H1 (cell line): ENCODE measurements at regions not wholly inside any gene's neighbourhood (a gene's known extent, or its start where the extent isn't known, plus 50 kb on each side); places are given as distances from the start of the nearest gene placed in this dataset.

ENCODE experiments used
- CTCF ChIA-PET: fragments of 300-600 bp; sonication (Branson Sonifier 250); formaldehyde crosslinking; loops from one replicate; lab custom pipeline; 2021; ENCODE audit not compliant: partially characterized antibody; lab: Charles Lee
- POLR2A ChIA-PET: fragments of 300-600 bp; sonication (Branson Sonifier 250); formaldehyde crosslinking; loops from one replicate; lab custom pipeline; 2021; ENCODE audit warnings: inconsistent platforms; ENCODE audit not compliant: partially characterized antibody; lab: Charles Lee
- DNase-seq, 2 experiments: peaks; one replicate each; pipeline versions ENCODE4 v3.0.0 to v3.0.0-alpha.2; 2010 to 2022; ENCODE audit warnings: low spot score in 2 of 2, low read depth in 1 of 2, mixed read lengths in 1 of 2
- FAIRE-seq: peaks from 2 replicates; lab custom pipeline; 2011; peaks lifted over from hg19 to GRCh38; lab: Jason Lieb, UNC
- H2AFZ ChIP-seq: 2 replicates; pipeline ENCODE4 v1.8.1; 2012; ENCODE audit warnings: low read length, inconsistent platforms
- H2AK5ac ChIP-seq: 2 replicates; pipeline ENCODE4 v1.6.1; 2013; ENCODE audit warnings: low read depth, low read length
- H2BK120ac ChIP-seq: replicated peaks from 2 replicates; pipeline ENCODE3; 2013; ENCODE audit warnings: low read depth, low read length, inconsistent platforms
- H2BK12ac ChIP-seq: 2 replicates; pipeline ENCODE4 v1.6.1; 2013; ENCODE audit warnings: low read depth, low read length
- H2BK15ac ChIP-seq: 2 replicates; pipeline ENCODE4 v1.6.1; 2013; ENCODE audit warnings: low read length
- H2BK20ac ChIP-seq: 2 replicates; pipeline ENCODE4 v1.6.1; 2013; ENCODE audit warnings: low read length
- H2BK5ac ChIP-seq: 2 replicates; pipeline ENCODE4 v1.6.1; 2013; ENCODE audit warnings: low read depth, low read length
- H3K14ac ChIP-seq: 2 replicates; pipeline ENCODE4 v1.6.1; 2013; ENCODE audit warnings: inconsistent platforms; ENCODE audit not compliant: insufficient read length
- H3K18ac ChIP-seq: 2 replicates; pipeline ENCODE4 v1.6.1; 2013; ENCODE audit warnings: low read length; ENCODE audit errors: extremely low read depth
- H3K23ac ChIP-seq: 2 replicates; pipeline ENCODE4 v1.6.1; 2013; ENCODE audit warnings: inconsistent platforms; ENCODE audit not compliant: insufficient read length
- H3K23me2 ChIP-seq: 2 replicates; pipeline ENCODE4 v1.6.1; 2013; ENCODE audit warnings: low read depth, low read length
- H3K27ac ChIP-seq: 2 replicates; pipeline ENCODE4 v1.6.1; 2011; ENCODE audit warnings: low read depth, low read length, inconsistent platforms
- H3K27me3 ChIP-seq, 4 experiments: replicated peaks in 1 of 4; 1 replicate in 1 of 4; 2 replicates in 3 of 4; pipeline versions ENCODE4 v1.6.1 to v1.8.1; 2011 to 2013; ENCODE audit warnings: low read length in 3 of 4, mild to moderate bottlenecking in 3 of 4, inconsistent platforms in 2 of 4, mixed read lengths in 2 of 4, moderate library complexity in 1 of 4; ENCODE audit not compliant: control insufficient read depth in 3 of 4, insufficient read depth in 3 of 4; ENCODE audit errors: extremely low read depth in 1 of 4
- H3K36me3 ChIP-seq, 4 experiments: 2 replicates each; pipeline versions ENCODE4 v1.6.1 to v1.8.1; 2011 to 2013; ENCODE audit warnings: mild to moderate bottlenecking in 4 of 4, low read length in 3 of 4, moderate library complexity in 2 of 4, control low read depth in 1 of 4, inconsistent platforms in 1 of 4; ENCODE audit not compliant: insufficient read depth in 4 of 4, control insufficient read depth in 2 of 4
- H3K4ac ChIP-seq: replicated peaks from 2 replicates; pipeline ENCODE3; 2013; ENCODE audit warnings: low read length, low read depth, mixed read lengths, inconsistent platforms; ENCODE audit not compliant: insufficient read length
- H3K4me1 ChIP-seq, 4 experiments: replicated peaks in 1 of 4; 1 replicate in 1 of 4; 2 replicates in 3 of 4; pipeline versions ENCODE4 v1.6.1 to v1.8.1; 2011 to 2013; ENCODE audit warnings: low read length in 3 of 4, inconsistent platforms in 2 of 4, mixed read lengths in 1 of 4; ENCODE audit not compliant: insufficient read depth in 4 of 4, control insufficient read depth in 3 of 4
- H3K4me2 ChIP-seq, 2 experiments: 2 replicates each; pipeline versions ENCODE4 v1.6.1 to v1.8.1; 2011 to 2013; ENCODE audit warnings: low read depth in 2 of 2, low read length in 2 of 2, control low read depth in 1 of 2, inconsistent platforms in 1 of 2, mild to moderate bottlenecking in 1 of 2; ENCODE audit not compliant: insufficient read depth in 1 of 2
- H3K4me3 ChIP-seq, 4 experiments: fragments of 200-600, 300-600 bp in 1 of 4; sonication (generic), shearing (Covaris generic), sonication (Bioruptor Twin) in 1 of 4; 2 replicates each; pipeline versions ENCODE4 v1.5.1 to v1.8.1; 2011 to 2016; ENCODE audit warnings: low read length in 4 of 4, low read depth in 3 of 4, control low read depth in 2 of 4, inconsistent platforms in 2 of 4, mild to moderate bottlenecking in 2 of 4, mixed read lengths in 1 of 4, moderate library complexity in 1 of 4; ENCODE audit not compliant: insufficient read depth in 2 of 4; ENCODE audit errors: extremely low read depth in 1 of 4
- H3K56ac ChIP-seq: replicated peaks from 2 replicates; pipeline ENCODE3; 2013; ENCODE audit warnings: low read depth, mild to moderate bottlenecking, mixed read lengths, low read length, inconsistent platforms; ENCODE audit not compliant: insufficient read length
- H3K79me1 ChIP-seq: 2 replicates; pipeline ENCODE4 v1.6.1; 2013; ENCODE audit warnings: low read depth, low read length, control low read depth
- H3K79me2 ChIP-seq, 2 experiments: 2 replicates each; pipeline versions ENCODE4 v1.6.1 to v1.8.1; 2012 to 2013; ENCODE audit warnings: low read length in 2 of 2, mild to moderate bottlenecking in 2 of 2, inconsistent platforms in 1 of 2; ENCODE audit not compliant: insufficient read depth in 2 of 2, control insufficient read depth in 1 of 2
- H3K9ac ChIP-seq, 4 experiments: replicated peaks in 1 of 4; 1 replicate in 1 of 4; 2 replicates in 3 of 4; pipeline versions ENCODE4 v1.6.1 to v1.8.1; 2011 to 2013; ENCODE audit warnings: low read depth in 3 of 4, low read length in 3 of 4, control low read depth in 2 of 4, mild to moderate bottlenecking in 2 of 4, moderate library complexity in 2 of 4, inconsistent platforms in 1 of 4; ENCODE audit errors: extremely low read depth in 1 of 4
- H3K9me3 ChIP-seq, 2 experiments: 2 replicates each; pipeline versions ENCODE4 v1.6.1 to v1.8.1; 2012 to 2013; ENCODE audit warnings: mild to moderate bottlenecking in 2 of 2, moderate library complexity in 2 of 2, control low read depth in 1 of 2, inconsistent platforms in 1 of 2, low read depth in 1 of 2, low read length in 1 of 2, mixed read lengths in 1 of 2; ENCODE audit not compliant: insufficient read depth in 2 of 2
- H4K20me1 ChIP-seq, 2 experiments: replicated peaks in 1 of 2; 2 replicates each; pipeline versions ENCODE3 to v1.8.1; 2011 to 2013; ENCODE audit warnings: inconsistent platforms in 2 of 2, low read length in 2 of 2, mild to moderate bottlenecking in 1 of 2; ENCODE audit not compliant: insufficient read depth in 2 of 2, control insufficient read depth in 1 of 2
- H4K5ac ChIP-seq: 2 replicates; pipeline ENCODE4 v1.6.1; 2013; ENCODE audit warnings: low read length, low read depth, mixed read lengths, inconsistent platforms; ENCODE audit not compliant: insufficient read length
- H4K8ac ChIP-seq: 2 replicates; pipeline ENCODE4 v1.8.0; 2013; ENCODE audit warnings: mild to moderate bottlenecking, moderate library complexity, low read length, inconsistent platforms; ENCODE audit not compliant: insufficient read depth; ENCODE audit errors: extremely low read depth
- H4K91ac ChIP-seq: replicated peaks from 2 replicates; pipeline ENCODE3; 2013; ENCODE audit warnings: low read length, mixed read lengths, inconsistent platforms; ENCODE audit not compliant: insufficient read length
- EGR1 ChIP-seq: IDR thresholded peaks from 2 replicates; pipeline ENCODE4 v1.6.1; 2011; ENCODE audit warnings: low read depth, low read length, borderline replicate concordance
- SRF ChIP-seq: IDR thresholded peaks from 2 replicates; pipeline ENCODE4 v1.6.1; 2011; ENCODE audit warnings: mild to moderate bottlenecking, low read depth, low read length, moderate library complexity
- WGBS, 2 experiments: shearing (Covaris generic) in 1 of 2; methylation state at CpG; one replicate each; pipeline versions ENCODE4 v1.1.6 to v1.1.7; 2013 to 2015; ENCODE audit warnings: low lambda C conversion rate in 2 of 2, mixed read lengths in 2 of 2, inconsistent platforms in 1 of 2, low coverage in 1 of 2, missing lambda C conversion rate in 1 of 2; ENCODE audit not compliant: insufficient replicate concordance in 2 of 2, insufficient coverage in 1 of 2, insufficient read length in 1 of 2; ENCODE audit errors: extremely low coverage in 1 of 2, missing lambda C conversion rate in 1 of 2; 5-methylcytosine and 5-hydroxymethylcytosine counted together

DNA sequence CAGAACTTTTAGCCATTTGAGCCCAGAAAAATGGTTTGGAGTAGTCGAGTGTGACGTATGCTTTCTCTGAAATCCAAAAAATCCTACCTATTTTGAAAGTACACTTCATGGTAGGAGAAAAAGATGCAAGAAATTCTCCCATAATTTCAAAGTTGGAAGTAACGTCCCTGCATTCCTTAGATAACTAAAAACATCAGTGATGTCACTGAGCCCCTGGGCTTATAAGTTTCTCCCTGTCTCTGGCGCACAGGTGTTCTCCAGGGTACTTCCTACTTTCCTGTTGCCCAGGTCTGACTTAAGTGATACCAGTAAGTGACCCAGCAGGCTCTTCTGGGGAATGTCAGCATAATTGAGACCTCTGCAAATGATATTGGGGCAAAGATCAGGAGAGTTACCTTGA lies 90.5 kb upstream of the WDR1 start:
- 76% methylated on average over 4 of the region's 4 CpGs; no CpG with 5 or more reads in 1 of the 2 experiments for WGBS, 2 experiments
- Histone ChIP-seq H3K56ac (no peak overlapping the region), H3K4me3 (no peak overlapping the region), H2BK20ac (no peak overlapping the region), H3K36me3 (no peaks in the 10 kb centered on the region), H3K79me2 (no peaks in the 10 kb centered on the region), H2BK120ac (no peak overlapping the region), H3K27me3 (peaks cover 0 to 1% (median 0%) of the 10 kb centered on the region in 4 experiments; a peak in 1 of 7 replicates), H3K4ac (no peak overlapping the region), H3K23ac (no peak overlapping the region), H2BK12ac (no peak overlapping the region), H3K79me1 (no peaks in the 10 kb centered on the region), H2AFZ (no peak overlapping the region), H3K18ac (no peak overlapping the region), H2AK5ac (no peak overlapping the region), H4K91ac (no peak overlapping the region), H3K9ac (no peak overlapping the region), H3K14ac (no peak overlapping the region), H3K4me2 (no peak overlapping the region), H2BK15ac (no peak overlapping the region), H3K9me3 (no peaks in the 10 kb centered on the region), H3K23me2 (no peaks in the 10 kb centered on the region), H3K4me1 (no peaks in the 10 kb centered on the region), H4K5ac (no peak overlapping the region), H4K8ac (no peak overlapping the region), H3K27ac (no peak overlapping the region), H2BK5ac (no peak overlapping the region), H4K20me1 (no peaks in the 10 kb centered on the region)
- TF ChIP-seq SRF (no peak), EGR1 (no peak)
- POLR2A ChIA-PET: interaction anchor here (0.7 kb wide), 1 partner anchor 27 kb away, joined by 3 read pairs; no protein-coding TSS in a partner anchor
- no peak for DNase-seq
- CTCF ChIA-PET: interaction anchor here (1.4 kb wide), 2 partner anchors 19 to 197 kb away, joined by 3 to 6 read pairs; no protein-coding TSS in a partner anchor
- FAIRE-seq: no peak
